WTC11 (cell line): ENCODE measurements at regions not wholly inside any gene's neighbourhood (a gene's known extent, or its start where the extent isn't known, plus 50 kb on each side); places are given as distances from the start of the nearest gene placed in this dataset.

Source experiments
- ATAC-seq: fragments of 200-7000 bp; cut with Tn5 transposase; 2 replicates; pipeline ENCODE4 v1.10.0; 2021; ENCODE audit warnings: mild to moderate bottlenecking, moderate library complexity
- CTCF ChIA-PET: fragments of 300-600 bp; sonication (Branson Sonifier 250); formaldehyde crosslinking; loops from one replicate; lab custom pipeline; 2021; ENCODE audit warnings: antibody characterized with exemption; lab: Charles Lee
- POLR2A ChIA-PET: fragments of 350-600 bp; sonication (Branson Sonifier 250); formaldehyde crosslinking; loops from one replicate; lab custom pipeline; 2021; ENCODE audit warnings: antibody characterized with exemption; lab: Charles Lee
- DNase-seq: peaks from one replicate; pipeline ENCODE4 v3.0.0; 2021; ENCODE audit warnings: low spot score
- H3K27ac Mint-ChIP-seq: 2 replicates; pipeline ENCODE4 v1.8.0; 2021; ENCODE audit warnings: mixed read lengths
- H3K27me3 Mint-ChIP-seq: 2 replicates; pipeline ENCODE4 v1.8.0; 2021; ENCODE audit warnings: low read depth, mild to moderate bottlenecking, moderate library complexity, mixed read lengths
- H3K36me3 Mint-ChIP-seq: 2 replicates; pipeline ENCODE4 v1.8.0; 2021; ENCODE audit warnings: mixed read lengths
- H3K4me1 Mint-ChIP-seq: 2 replicates; pipeline ENCODE4 v1.8.0; 2022; ENCODE audit warnings: mixed read lengths
- H3K4me3 Mint-ChIP-seq: 2 replicates; pipeline ENCODE4 v1.8.0; 2021; ENCODE audit warnings: mild to moderate bottlenecking, moderate library complexity, mixed read lengths
- H3K9me3 Mint-ChIP-seq: 2 replicates; pipeline ENCODE4 v1.8.0; 2021; ENCODE audit warnings: mixed read lengths
- ATF1 ChIP-seq: sonication (generic); formaldehyde crosslinking; IDR thresholded peaks from 2 replicates; pipeline ENCODE4 v1.8.1; 2023; ENCODE audit warnings: mild to moderate bottlenecking, moderate library complexity, missing genetic modification reagents
- CREB1 ChIP-seq: sonication (generic); formaldehyde crosslinking; IDR thresholded peaks from 2 replicates; pipeline ENCODE4 v1.8.0; 2023; ENCODE audit warnings: mild to moderate bottlenecking, missing genetic modification reagents
- ELF4 ChIP-seq: sonication (generic); formaldehyde crosslinking; IDR thresholded peaks from 2 replicates; pipeline ENCODE4 v1.8.1; 2022; ENCODE audit warnings: low read depth, mild to moderate bottlenecking, moderate library complexity, missing genetic modification reagents
- ETV6 ChIP-seq: sonication (generic); formaldehyde crosslinking; IDR thresholded peaks from 2 replicates; pipeline ENCODE4 v1.8.1; 2022; ENCODE audit warnings: mild to moderate bottlenecking, missing genetic modification reagents
- FOXK1 ChIP-seq: sonication (generic); formaldehyde crosslinking; IDR thresholded peaks from 2 replicates; pipeline ENCODE4 v1.8.0; 2022; ENCODE audit warnings: mild to moderate bottlenecking, moderate library complexity, missing genetic modification reagents
- GRHL2 ChIP-seq: fragments of 250-450 bp; sonication (Bioruptor Pico); IDR thresholded peaks from 2 replicates; pipeline ENCODE4 v1.8.0; 2022; ENCODE audit warnings: mild to moderate bottlenecking, moderate library complexity; ENCODE audit not compliant: insufficient replicate concordance, severe bottlenecking
- HMGXB4 ChIP-seq: sonication (generic); formaldehyde crosslinking; IDR thresholded peaks from 2 replicates; pipeline ENCODE4 v1.8.1; 2023; ENCODE audit warnings: mild to moderate bottlenecking, moderate library complexity, missing genetic modification reagents
- JAZF1 ChIP-seq: fragments of 250-450 bp; sonication (Bioruptor Pico); IDR thresholded peaks from 2 replicates; pipeline ENCODE4 v1.9.0; 2021; ENCODE audit warnings: moderate library complexity, mild to moderate bottlenecking, inconsistent platforms
- NFE2L1 ChIP-seq: sonication (generic); formaldehyde crosslinking; IDR thresholded peaks from 2 replicates; pipeline ENCODE4 v1.8.1; 2023; ENCODE audit warnings: missing genetic modification reagents
- NFYB ChIP-seq: sonication (generic); formaldehyde crosslinking; conservative IDR thresholded peaks from 2 replicates; pipeline ENCODE4 v1.8.0; 2022; ENCODE audit warnings: low read depth, missing genetic modification reagents
- NR2C2 ChIP-seq: sonication (generic); formaldehyde crosslinking; IDR thresholded peaks from 2 replicates; pipeline ENCODE4 v1.8.0; 2022; ENCODE audit warnings: mild to moderate bottlenecking, missing genetic modification reagents
- NR3C1 ChIP-seq: sonication (generic); formaldehyde crosslinking; conservative IDR thresholded peaks from 2 replicates; pipeline ENCODE4 v1.8.1; 2023; ENCODE audit warnings: low read depth, mild to moderate bottlenecking, missing genetic modification reagents
- RORB ChIP-seq: fragments of 250-450 bp; sonication (Bioruptor Pico); IDR thresholded peaks from 2 replicates; pipeline ENCODE4 v1.9.0; 2021; ENCODE audit warnings: mild to moderate bottlenecking
- TCF7 ChIP-seq: sonication (generic); formaldehyde crosslinking; IDR thresholded peaks from 2 replicates; pipeline ENCODE4 v1.8.0; 2022; ENCODE audit warnings: mild to moderate bottlenecking, low read depth, missing genetic modification reagents, moderate library complexity
- ZNF281 ChIP-seq: sonication (generic); formaldehyde crosslinking; IDR thresholded peaks from 2 replicates; pipeline ENCODE4 v1.8.0; 2023; ENCODE audit warnings: mild to moderate bottlenecking, missing genetic modification reagents
- ZNF396 ChIP-seq: fragments of 250-450 bp; sonication (Bioruptor Pico); IDR thresholded peaks from 2 replicates; pipeline ENCODE4 v1.8.0; 2021; ENCODE audit warnings: mild to moderate bottlenecking, moderate library complexity, borderline replicate concordance
- ZNF416 ChIP-seq: fragments of 250-450 bp; sonication (Bioruptor Pico); IDR thresholded peaks from 2 replicates; pipeline ENCODE4 v1.9.0; 2021; ENCODE audit warnings: mild to moderate bottlenecking, inconsistent platforms
- ZNF423 ChIP-seq: fragments of 250-450 bp; sonication (Bioruptor Pico); IDR thresholded peaks from 2 replicates; pipeline ENCODE4 v2.1.2; 2022; ENCODE audit warnings: mild to moderate bottlenecking, moderate library complexity
- ZNF671 ChIP-seq: fragments of 250-450 bp; sonication (Bioruptor Pico); IDR thresholded peaks from 2 replicates; pipeline ENCODE4 v1.8.0; 2021; ENCODE audit warnings: mild to moderate bottlenecking
- TF ChIP-seq, protein P1 (sequence below): sonication (generic); formaldehyde crosslinking; IDR thresholded peaks from 2 replicates; pipeline ENCODE4 v1.8.1; 2023; ENCODE audit warnings: mild to moderate bottlenecking, missing genetic modification reagents, moderate library complexity
- TF ChIP-seq, protein P2 (sequence below): fragments of 250-450 bp; sonication (Bioruptor Pico); conservative IDR thresholded peaks from 2 replicates; pipeline ENCODE4 v1.9.0; 2021; ENCODE audit warnings: mild to moderate bottlenecking
- TF ChIP-seq, protein P3 (sequence below): fragments of 250-450 bp; sonication (Bioruptor Pico); IDR thresholded peaks from 2 replicates; pipeline ENCODE4 v1.8.0; 2021; ENCODE audit warnings: mild to moderate bottlenecking
- TF ChIP-seq, protein P4 (sequence below): sonication (generic); formaldehyde crosslinking; IDR thresholded peaks from 2 replicates; pipeline ENCODE4 v1.8.0; 2022; ENCODE audit warnings: mild to moderate bottlenecking, missing genetic modification reagents

- CTCF ChIA-PET: no interaction called here
- Mint-ChIP-seq H3K27me3 (no peaks in the 10 kb centered on the region), H3K4me3 (no peak overlapping the region)
- TF ChIP-seq TCF7 (CRISPR knock-in tag) (no peak), HMGXB4 (CRISPR knock-in tag) (no peak), ATF1 (CRISPR knock-in tag) (no peak)
- TF ChIP-seq, all 79 proteins: peak for 0
- POLR2A ChIA-PET: no interaction called here
- no peaks in the 10 kb centered on the region for H3K4me1 Mint-ChIP-seq
- DNase-seq: no peak
- no peaks in the 10 kb centered on the region for H3K9me3 Mint-ChIP-seq
- no peak overlapping the region for H3K27ac Mint-ChIP-seq
- ATAC-seq: no peak
- H3K36me3 Mint-ChIP-seq: no peaks in the 10 kb centered on the region
Observed at GRCh38 chr2:133825778-133826177, 257.5 kb upstream of the NCKAP5 start.

DNA sequence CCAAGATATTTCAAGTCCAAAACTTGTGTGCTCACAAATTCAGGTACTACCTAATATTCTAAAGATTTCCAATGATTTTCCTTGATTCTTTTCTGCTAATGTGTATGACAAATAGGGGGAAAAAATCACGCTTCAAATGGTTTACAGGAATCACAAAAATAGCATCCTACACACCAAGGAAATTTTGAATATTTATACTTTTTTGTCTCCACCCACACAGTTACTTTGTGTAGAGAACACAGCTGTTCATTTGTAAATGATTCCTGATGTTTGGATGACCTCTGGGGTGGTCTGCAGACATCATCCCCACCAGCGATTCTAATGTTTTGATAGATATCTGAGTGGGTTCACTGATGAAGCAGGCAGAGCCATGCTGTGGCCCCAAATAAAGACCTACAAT, 260.6 kb upstream of the NCKAP5 start:
- Mint-ChIP-seq H3K36me3 (no peaks in the 10 kb centered on the region), H3K27ac (no peak overlapping the region), H3K4me3 (no peak overlapping the region), H3K9me3 (no peaks in the 10 kb centered on the region), H3K27me3 (no peaks in the 10 kb centered on the region), H3K4me1 (no peaks in the 10 kb centered on the region)
- DNase-seq: no peak
- ATAC-seq: no peak
- ChIA-PET CTCF (no interaction called here), POLR2A (no interaction called here)
- TF ChIP-seq NR2C2 (CRISPR knock-in tag) (no peak), ZNF671 (CRISPR knock-in tag) (no peak), ZNF416 (CRISPR knock-in tag) (no peak), NFYB (no peak), ELF4 (CRISPR knock-in tag) (no peak), ZNF281 (CRISPR knock-in tag) (no peak)
- TF ChIP-seq, protein P1, sequence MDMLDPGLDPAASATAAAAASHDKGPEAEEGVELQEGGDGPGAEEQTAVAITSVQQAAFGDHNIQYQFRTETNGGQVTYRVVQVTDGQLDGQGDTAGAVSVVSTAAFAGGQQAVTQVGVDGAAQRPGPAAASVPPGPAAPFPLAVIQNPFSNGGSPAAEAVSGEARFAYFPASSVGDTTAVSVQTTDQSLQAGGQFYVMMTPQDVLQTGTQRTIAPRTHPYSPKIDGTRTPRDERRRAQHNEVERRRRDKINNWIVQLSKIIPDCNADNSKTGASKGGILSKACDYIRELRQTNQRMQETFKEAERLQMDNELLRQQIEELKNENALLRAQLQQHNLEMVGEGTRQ (CRISPR knock-in tag): no peak
- TF ChIP-seq, protein P2, sequence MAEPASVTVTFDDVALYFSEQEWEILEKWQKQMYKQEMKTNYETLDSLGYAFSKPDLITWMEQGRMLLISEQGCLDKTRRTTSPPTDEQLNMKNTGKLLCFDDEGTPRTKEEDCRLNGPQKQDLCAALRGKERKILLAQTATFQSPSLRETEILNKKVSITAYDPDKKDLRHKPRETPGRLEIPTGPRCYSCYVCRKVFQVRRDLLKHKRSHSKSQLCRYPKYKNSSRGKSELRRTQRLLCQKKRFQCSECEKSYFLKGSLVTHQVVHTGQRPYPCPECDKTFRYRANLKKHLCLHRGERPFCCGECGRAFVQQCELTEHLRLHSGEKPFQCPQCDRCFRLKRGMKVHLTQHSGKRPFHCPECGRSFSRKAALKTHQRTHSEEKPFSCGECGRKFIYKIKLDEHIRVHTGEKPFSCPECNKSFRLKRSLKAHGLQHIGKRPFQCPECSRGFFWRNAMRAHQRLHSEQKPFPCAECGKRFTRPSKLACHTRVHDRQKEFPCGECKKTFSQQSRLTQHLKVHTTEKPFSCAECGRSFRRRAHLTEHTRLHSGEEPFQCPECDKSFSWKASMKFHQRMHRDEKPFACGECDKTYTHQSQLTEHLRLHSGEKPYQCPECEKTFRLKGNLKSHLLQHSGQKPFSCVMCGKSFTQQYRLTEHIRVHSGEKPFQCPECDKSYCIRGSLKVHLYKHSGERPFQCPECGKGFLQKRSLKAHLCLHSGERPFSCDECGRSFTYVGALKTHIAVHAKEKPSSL: no peak

- no peak for DNase-seq
- CTCF ChIA-PET: no interaction called here
- Mint-ChIP-seq H3K4me1 (no peaks in the 10 kb centered on the region), H3K9me3 (peaks cover 3% of the 10 kb centered on the region), H3K4me3 (no peak overlapping the region), H3K36me3 (no peaks in the 10 kb centered on the region), H3K27ac (no peak overlapping the region), H3K27me3 (no peaks in the 10 kb centered on the region)
- no peak for ATAC-seq
- POLR2A ChIA-PET: no interaction called here
- no peak for TF ChIP-seq ZNF396 (CRISPR knock-in tag)
- no peak for TF ChIP-seq ELF4 (CRISPR knock-in tag)
- TF ChIP-seq, protein P3, sequence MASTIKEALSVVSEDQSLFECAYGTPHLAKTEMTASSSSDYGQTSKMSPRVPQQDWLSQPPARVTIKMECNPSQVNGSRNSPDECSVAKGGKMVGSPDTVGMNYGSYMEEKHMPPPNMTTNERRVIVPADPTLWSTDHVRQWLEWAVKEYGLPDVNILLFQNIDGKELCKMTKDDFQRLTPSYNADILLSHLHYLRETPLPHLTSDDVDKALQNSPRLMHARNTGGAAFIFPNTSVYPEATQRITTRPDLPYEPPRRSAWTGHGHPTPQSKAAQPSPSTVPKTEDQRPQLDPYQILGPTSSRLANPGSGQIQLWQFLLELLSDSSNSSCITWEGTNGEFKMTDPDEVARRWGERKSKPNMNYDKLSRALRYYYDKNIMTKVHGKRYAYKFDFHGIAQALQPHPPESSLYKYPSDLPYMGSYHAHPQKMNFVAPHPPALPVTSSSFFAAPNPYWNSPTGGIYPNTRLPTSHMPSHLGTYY (CRISPR knock-in tag): no peak
- TF ChIP-seq CREB1 (CRISPR knock-in tag): no peak
- no peak for TF ChIP-seq ETV6
- TF ChIP-seq JAZF1 (CRISPR knock-in tag): no peak
- TF ChIP-seq, protein P4, sequence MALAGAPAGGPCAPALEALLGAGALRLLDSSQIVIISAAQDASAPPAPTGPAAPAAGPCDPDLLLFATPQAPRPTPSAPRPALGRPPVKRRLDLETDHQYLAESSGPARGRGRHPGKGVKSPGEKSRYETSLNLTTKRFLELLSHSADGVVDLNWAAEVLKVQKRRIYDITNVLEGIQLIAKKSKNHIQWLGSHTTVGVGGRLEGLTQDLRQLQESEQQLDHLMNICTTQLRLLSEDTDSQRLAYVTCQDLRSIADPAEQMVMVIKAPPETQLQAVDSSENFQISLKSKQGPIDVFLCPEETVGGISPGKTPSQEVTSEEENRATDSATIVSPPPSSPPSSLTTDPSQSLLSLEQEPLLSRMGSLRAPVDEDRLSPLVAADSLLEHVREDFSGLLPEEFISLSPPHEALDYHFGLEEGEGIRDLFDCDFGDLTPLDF (CRISPR knock-in tag): no peak
- TF ChIP-seq FOXK1 (CRISPR knock-in tag): no peak
- no peak for TF ChIP-seq ZNF423
- TF ChIP-seq NFE2L1 (CRISPR knock-in tag): no peak
- TF ChIP-seq RORB: no peak
- TF ChIP-seq TCF7 (CRISPR knock-in tag): no peak
- no peak for TF ChIP-seq NR3C1 (CRISPR knock-in tag)
- TF ChIP-seq GRHL2: no peak
Observed at GRCh38 chr2:133829450-133830020, 261.3 kb upstream of the NCKAP5 start.
